PC-9 (cell line): ENCODE measurements at regions not wholly inside any gene's neighbourhood (a gene's known extent, or its start where the extent isn't known, plus 50 kb on each side); places are given as distances from the start of the nearest gene placed in this dataset.

ENCODE experiments used
- BruUV-seq: library from RNA; stranded (reverse); fragments of 400-500 nt; replicated peaks from 2 replicates; lab custom pipeline; 2021; lab: Mats Ljungman, UMichigan
- CTCF ChIA-PET: fragments of 300-600 bp; sonication (Branson Sonifier 250); formaldehyde crosslinking; loops from one replicate; lab custom pipeline; 2022; ENCODE audit warnings: antibody characterized with exemption; lab: Charles Lee
- POLR2A ChIA-PET: fragments of 300-600 bp; sonication (Branson Sonifier 250); formaldehyde crosslinking; loops from one replicate; lab custom pipeline; 2022; ENCODE audit warnings: antibody characterized with exemption; ENCODE audit not compliant: unreplicated experiment; lab: Charles Lee
- DNase-seq, 2 experiments: peaks; one replicate each; pipeline versions ENCODE4 v3.0.0 to v3.0.0-alpha.2; 2015 to 2022; ENCODE audit warnings: mixed read lengths in 1 of 2
- H2AFZ ChIP-seq: fragments of 200-600 bp; sonication (generic); 2 replicates; pipeline ENCODE4 v1.8.1; 2017; ENCODE audit warnings: antibody characterized with exemption
- H3F3A ChIP-seq: fragments of 200-600 bp; sonication (generic); 2 replicates; pipeline ENCODE4 v1.8.1; 2017; ENCODE audit warnings: antibody characterized with exemption, mild to moderate bottlenecking, low read depth; ENCODE audit not compliant: insufficient read depth
- H3K27ac ChIP-seq: fragments of 200-600 bp; sonication (generic); 2 replicates; pipeline ENCODE4 v1.6.1; 2016; ENCODE audit warnings: mixed run types
- H3K27me3 ChIP-seq: fragments of 200-600 bp; sonication (generic); 2 replicates; pipeline ENCODE4 v1.6.1; 2016; ENCODE audit warnings: low read depth, mixed run types; ENCODE audit not compliant: insufficient read depth
- H3K36me3 ChIP-seq: fragments of 200-600 bp; sonication (generic); 2 replicates; pipeline ENCODE4 v1.6.1; 2016; ENCODE audit warnings: low read depth, mixed run types
- H3K4me1 ChIP-seq: fragments of 200-600 bp; sonication (generic); replicated peaks from 2 replicates; pipeline ENCODE4 v1.6.1; 2016; ENCODE audit warnings: mixed run types; ENCODE audit not compliant: insufficient read depth
- H3K4me2 ChIP-seq: fragments of 200-600 bp; sonication (generic); 2 replicates; pipeline ENCODE4 v1.6.1; 2017; ENCODE audit warnings: mixed run types
- H3K4me3 ChIP-seq: fragments of 200-600 bp; sonication (generic); 2 replicates; pipeline ENCODE4 v1.6.1; 2016; ENCODE audit warnings: mixed run types
- H3K79me2 ChIP-seq: fragments of 200-600 bp; sonication (generic); 2 replicates; pipeline ENCODE4 v1.6.1; 2017; ENCODE audit warnings: low read depth, mixed run types
- H3K9me2 ChIP-seq: fragments of 200-600 bp; sonication (generic); 2 replicates; pipeline ENCODE4 v1.8.1; 2017; ENCODE audit warnings: mild to moderate bottlenecking; ENCODE audit not compliant: insufficient read depth
- H3K9me3 ChIP-seq: fragments of 200-600 bp; sonication (generic); 2 replicates; pipeline ENCODE4 v1.8.1; 2016; ENCODE audit warnings: low read depth; ENCODE audit not compliant: insufficient read depth
- H4K20me1 ChIP-seq: fragments of 200-600 bp; sonication (generic); 2 replicates; pipeline ENCODE4 v1.8.1; 2017; ENCODE audit not compliant: insufficient read depth
- EZH2 ChIP-seq: fragments of 200-600 bp; sonication (generic); IDR thresholded peaks from 2 replicates; pipeline ENCODE4 v1.8.0; 2017; ENCODE audit warnings: antibody characterized with exemption, low read depth
- intact Hi-C: fragments of 100-400 bp; cut with micrococcal nuclease; formaldehyde crosslinking; loops from one replicate; pipeline ENCODE4 v1.10.0; 2022; ENCODE audit not compliant: unreplicated experiment
- TF ChIP-seq, protein P1 (sequence below): fragments of 200-600 bp; sonication (generic); conservative IDR thresholded peaks from 2 replicates; pipeline ENCODE4 v1.6.1; 2017; ENCODE audit warnings: mixed run types, antibody characterized with exemption, mild to moderate bottlenecking, moderate library complexity

DNA sequence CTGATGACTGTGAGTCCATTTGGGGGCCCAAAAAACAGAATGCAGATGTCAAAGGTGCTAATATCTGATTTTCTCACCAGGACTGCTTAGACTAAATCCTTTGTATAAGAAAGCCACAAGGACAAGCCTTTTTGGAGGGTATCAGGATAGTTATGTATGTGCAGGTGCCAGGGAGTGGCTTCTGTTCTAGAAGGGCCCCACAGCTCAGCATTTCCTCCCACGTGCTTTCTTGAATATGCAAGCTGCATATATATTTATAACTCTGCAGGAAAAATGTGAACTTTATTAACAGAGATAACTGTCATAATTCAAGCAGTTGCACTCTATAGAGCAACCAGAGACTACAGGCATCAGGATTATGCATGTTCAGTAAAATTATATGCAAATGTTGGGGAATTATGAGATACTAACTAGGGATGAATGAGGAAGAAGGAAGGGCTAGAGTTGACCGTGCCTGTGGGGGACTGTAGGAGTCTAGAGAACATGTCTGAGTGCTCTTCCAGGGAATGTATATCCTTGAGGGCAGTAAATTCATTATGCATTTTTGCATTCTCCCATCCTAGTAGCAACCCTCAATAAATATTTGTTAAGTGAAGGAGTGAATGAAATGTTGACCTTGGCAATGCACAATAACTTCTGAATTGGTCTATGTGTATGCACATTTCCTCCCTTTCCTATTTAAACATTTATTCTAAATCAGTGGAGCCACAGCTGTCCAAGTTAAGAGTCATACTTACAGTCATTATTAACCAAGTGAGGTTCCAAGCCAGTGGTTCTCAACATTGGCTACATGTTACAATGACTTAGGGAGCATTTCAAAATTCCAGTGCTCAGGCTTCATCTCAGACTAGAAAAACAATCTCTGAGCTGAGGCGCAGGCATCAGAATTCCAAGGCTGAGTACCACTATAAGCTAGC, 94.8 kb upstream of the ANKRD28 start:
- H3F3A ChIP-seq = no peaks in the 10 kb centered on the region
- no peak overlapping the region for H3K4me3 ChIP-seq
- H3K27ac ChIP-seq = no peak overlapping the region
- no peak for DNase-seq
- H3K9me3 ChIP-seq = no peaks in the 10 kb centered on the region
- no peaks in the 10 kb centered on the region for H3K4me1 ChIP-seq
- H3K9me2 ChIP-seq = no peaks in the 10 kb centered on the region
- intact Hi-C loops = no loop called here
- no peaks in the 10 kb centered on the region for H4K20me1 ChIP-seq
- H3K36me3 ChIP-seq = no peaks in the 10 kb centered on the region
- BruUV-seq = no TSS peak
- no peak overlapping the region for H2AFZ ChIP-seq
- TF ChIP-seq, protein P1, sequence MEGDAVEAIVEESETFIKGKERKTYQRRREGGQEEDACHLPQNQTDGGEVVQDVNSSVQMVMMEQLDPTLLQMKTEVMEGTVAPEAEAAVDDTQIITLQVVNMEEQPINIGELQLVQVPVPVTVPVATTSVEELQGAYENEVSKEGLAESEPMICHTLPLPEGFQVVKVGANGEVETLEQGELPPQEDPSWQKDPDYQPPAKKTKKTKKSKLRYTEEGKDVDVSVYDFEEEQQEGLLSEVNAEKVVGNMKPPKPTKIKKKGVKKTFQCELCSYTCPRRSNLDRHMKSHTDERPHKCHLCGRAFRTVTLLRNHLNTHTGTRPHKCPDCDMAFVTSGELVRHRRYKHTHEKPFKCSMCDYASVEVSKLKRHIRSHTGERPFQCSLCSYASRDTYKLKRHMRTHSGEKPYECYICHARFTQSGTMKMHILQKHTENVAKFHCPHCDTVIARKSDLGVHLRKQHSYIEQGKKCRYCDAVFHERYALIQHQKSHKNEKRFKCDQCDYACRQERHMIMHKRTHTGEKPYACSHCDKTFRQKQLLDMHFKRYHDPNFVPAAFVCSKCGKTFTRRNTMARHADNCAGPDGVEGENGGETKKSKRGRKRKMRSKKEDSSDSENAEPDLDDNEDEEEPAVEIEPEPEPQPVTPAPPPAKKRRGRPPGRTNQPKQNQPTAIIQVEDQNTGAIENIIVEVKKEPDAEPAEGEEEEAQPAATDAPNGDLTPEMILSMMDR = no peak
- TF ChIP-seq EZH2 = no peak
- no peaks in the 10 kb centered on the region for H3K27me3 ChIP-seq
- no peaks in the 10 kb centered on the region for H3K79me2 ChIP-seq
- CTCF ChIA-PET = no interaction called here
- POLR2A ChIA-PET = no interaction called here
- no peak overlapping the region for H3K4me2 ChIP-seq

DNA sequence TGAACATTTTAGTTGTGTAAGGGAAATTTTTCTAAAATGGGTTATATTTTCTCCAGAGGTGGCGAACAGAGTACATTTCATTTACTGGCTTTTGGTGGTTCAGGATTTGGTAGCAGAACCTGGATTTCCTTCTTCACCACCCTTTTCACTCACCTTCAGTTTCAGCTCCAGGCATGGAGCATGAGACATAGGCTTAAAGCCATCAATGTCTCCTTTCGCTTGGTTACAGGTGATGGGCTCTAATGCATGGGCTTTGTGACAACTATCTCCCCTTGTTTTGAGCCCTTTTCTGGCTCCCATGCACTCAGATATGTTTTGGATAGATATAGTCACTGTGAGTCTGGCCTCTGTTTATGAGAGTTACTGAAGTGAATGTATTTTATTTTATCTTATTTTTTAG, 96.6 kb upstream of the ANKRD28 start:
- intact Hi-C loops = no loop called here
- TF ChIP-seq, protein P1 = no peak
- TF ChIP-seq EZH2 = no peak
- CTCF ChIA-PET = no interaction called here

DNA sequence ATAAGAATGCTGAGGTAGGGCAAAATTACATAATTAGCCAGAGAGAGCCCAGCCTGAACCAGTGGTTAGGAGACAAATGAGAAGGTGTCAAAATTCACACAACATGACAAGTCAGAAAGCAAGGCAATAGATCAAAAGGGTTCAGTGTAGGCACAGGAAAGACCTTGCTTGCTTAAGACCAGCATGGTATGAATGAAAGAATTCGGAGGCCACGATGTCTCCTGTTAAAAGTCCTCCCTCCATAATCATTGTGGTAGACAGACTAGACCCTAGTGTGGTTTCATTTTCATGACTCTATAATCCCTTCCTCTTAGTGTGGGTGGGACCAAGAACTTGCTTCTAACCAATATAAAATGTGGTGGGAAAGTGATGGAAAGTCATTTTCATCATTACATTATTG, 98.7 kb upstream of the ANKRD28 start:
- Histone ChIP-seq H3K27me3 (no peaks in the 10 kb centered on the region), H3K9me2 (no peaks in the 10 kb centered on the region), H3K9me3 (no peaks in the 10 kb centered on the region), H3K79me2 (no peaks in the 10 kb centered on the region), H3K4me3 (no peak overlapping the region), H2AFZ (no peak overlapping the region), H3K4me1 (no peaks in the 10 kb centered on the region), H4K20me1 (no peaks in the 10 kb centered on the region), H3K36me3 (no peaks in the 10 kb centered on the region), H3F3A (no peaks in the 10 kb centered on the region), H3K27ac (no peak overlapping the region), H3K4me2 (no peak overlapping the region)
- no peak for DNase-seq
- TF ChIP-seq, protein P1 = no peak
- TF ChIP-seq EZH2 = no peak
- intact Hi-C loops = no loop called here
- ChIA-PET CTCF (no interaction called here), POLR2A (no interaction called here)
- BruUV-seq = no TSS peak

More for the DNA sequence above, 96.6 kb upstream of the ANKRD28 start:
- Histone ChIP-seq H3K79me2 (no peaks in the 10 kb centered on the region), H3K4me3 (no peak overlapping the region), H3K4me2 (no peak overlapping the region), H3K9me2 (no peaks in the 10 kb centered on the region), H3K27me3 (no peaks in the 10 kb centered on the region), H3F3A (no peaks in the 10 kb centered on the region), H2AFZ (no peak overlapping the region), H3K36me3 (no peaks in the 10 kb centered on the region), H3K9me3 (no peaks in the 10 kb centered on the region), H3K27ac (no peak overlapping the region), H3K4me1 (no peaks in the 10 kb centered on the region), H4K20me1 (no peaks in the 10 kb centered on the region)
- no peak for DNase-seq
- POLR2A ChIA-PET = no interaction called here
- BruUV-seq = no TSS peak
